ENCODE measurements at regions not wholly inside any gene's neighbourhood (a gene's known extent, or its start where the extent isn't known, plus 50 kb on each side); places are given as distances from the start of the nearest gene placed in this dataset.

DNA sequence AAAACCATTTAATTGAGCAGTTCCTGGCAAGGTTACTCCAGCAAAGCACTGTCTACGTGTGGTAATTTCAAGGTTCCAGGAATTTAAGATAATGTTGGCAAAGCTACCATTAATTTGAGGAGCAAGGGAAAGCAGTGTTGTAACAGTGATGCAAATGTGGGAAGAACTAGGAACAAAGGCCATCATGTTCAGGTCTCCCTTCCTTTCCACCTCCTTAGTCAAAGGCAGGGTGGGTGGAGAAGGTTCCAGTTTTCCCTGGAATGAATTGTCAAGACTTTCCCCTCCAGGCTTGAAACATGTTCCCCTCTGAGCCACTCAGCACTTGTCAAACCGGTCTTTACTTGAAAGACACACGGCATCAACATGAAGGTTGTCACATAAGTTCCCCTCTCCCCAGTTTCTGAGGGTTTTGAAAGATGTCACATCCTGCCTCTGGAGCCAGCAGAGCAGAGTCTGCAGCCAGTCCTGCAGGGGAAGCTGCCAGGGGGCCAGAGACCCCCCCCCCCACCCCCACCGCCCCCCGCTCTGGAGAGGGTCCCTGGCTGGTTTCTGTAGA lies 226.0 kb downstream of the GAS1 start:
- no peaks in the 10 kb centered on the region for H3K4me1 Mint-ChIP-seq
- peaks cover 8% of the 10 kb centered on the region for H3K27me3 Mint-ChIP-seq
- H2AFZ ChIP-seq (ENCODE audit: insufficient read depth, low read depth, low read length, poor library complexity, severe bottlenecking): no peak overlapping the region
- CTCF ChIA-PET: no interaction called here
- no peaks in the 10 kb centered on the region for H3K4me1 ChIP-seq (ENCODE audit: control insufficient read depth in 2 of 2, insufficient read depth in 2 of 2, low read length in 2 of 2)
- no peaks in the 10 kb centered on the region for H3K36me3 ChIP-seq (replicated peaks in 1 of 2; ENCODE audit: control extremely low read depth in 1 of 2, control insufficient read depth in 1 of 2, extremely low read depth in 1 of 2, insufficient read depth in 2 of 2, low read length in 1 of 2)
- H3K9me3 Mint-ChIP-seq (ENCODE audit: insufficient read depth): no peaks in the 10 kb centered on the region
- H3K27ac ChIP-seq (ENCODE audit: low read length in 2 of 2): no peak overlapping the region
- no peak overlapping the region for H3K27ac Mint-ChIP-seq
- H4K20me1 ChIP-seq (ENCODE audit: control insufficient read depth, insufficient read depth, low read length, poor library complexity, severe bottlenecking): no peaks in the 10 kb centered on the region
- intact Hi-C loops (cut with micrococcal nuclease): no loop called here
- H3K9ac ChIP-seq (ENCODE audit: low read length): no peak overlapping the region
- no peaks in the 10 kb centered on the region for H3K27me3 ChIP-seq (replicated peaks in 1 of 4; ENCODE audit: control extremely low read depth in 1 of 4, control insufficient read depth in 3 of 4, insufficient read depth in 4 of 4, low read length in 3 of 4)
- POLR2A ChIA-PET: no interaction called here
- WGBS (ENCODE audit: insufficient coverage): 37% methylated on average over 3 of the region's 5 CpGs
- no peaks in the 10 kb centered on the region for H3K79me2 ChIP-seq (ENCODE audit: control insufficient read depth, insufficient read depth, low read length)
- no peak for TF ChIP-seq EZH2 (IDR thresholded peaks at IDR 0.05; ENCODE audit: borderline replicate concordance, insufficient read depth, low read depth, low read length, poor library complexity, severe bottlenecking)
- TF ChIP-seq, protein P1, sequence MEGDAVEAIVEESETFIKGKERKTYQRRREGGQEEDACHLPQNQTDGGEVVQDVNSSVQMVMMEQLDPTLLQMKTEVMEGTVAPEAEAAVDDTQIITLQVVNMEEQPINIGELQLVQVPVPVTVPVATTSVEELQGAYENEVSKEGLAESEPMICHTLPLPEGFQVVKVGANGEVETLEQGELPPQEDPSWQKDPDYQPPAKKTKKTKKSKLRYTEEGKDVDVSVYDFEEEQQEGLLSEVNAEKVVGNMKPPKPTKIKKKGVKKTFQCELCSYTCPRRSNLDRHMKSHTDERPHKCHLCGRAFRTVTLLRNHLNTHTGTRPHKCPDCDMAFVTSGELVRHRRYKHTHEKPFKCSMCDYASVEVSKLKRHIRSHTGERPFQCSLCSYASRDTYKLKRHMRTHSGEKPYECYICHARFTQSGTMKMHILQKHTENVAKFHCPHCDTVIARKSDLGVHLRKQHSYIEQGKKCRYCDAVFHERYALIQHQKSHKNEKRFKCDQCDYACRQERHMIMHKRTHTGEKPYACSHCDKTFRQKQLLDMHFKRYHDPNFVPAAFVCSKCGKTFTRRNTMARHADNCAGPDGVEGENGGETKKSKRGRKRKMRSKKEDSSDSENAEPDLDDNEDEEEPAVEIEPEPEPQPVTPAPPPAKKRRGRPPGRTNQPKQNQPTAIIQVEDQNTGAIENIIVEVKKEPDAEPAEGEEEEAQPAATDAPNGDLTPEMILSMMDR (IDR thresholded peaks at IDR 0.05): no peak
- no peaks in the 10 kb centered on the region for H3K9me3 ChIP-seq (ENCODE audit: control extremely low read depth in 1 of 3, control insufficient read depth in 2 of 3, insufficient read depth in 1 of 3, low read length in 2 of 3)
- H3K4me2 ChIP-seq (replicated peaks; ENCODE audit: low read depth, low read length, poor library complexity, severe bottlenecking): no peak overlapping the region
- DNase-seq (no peak), ATAC-seq (ENCODE audit: low read depth) (no peak)
- H3K4me3 ChIP-seq (ENCODE audit: control extremely low read depth in 1 of 5, extremely low read depth in 1 of 5, insufficient read depth in 1 of 5, low read depth in 2 of 5, low read length in 4 of 5): no peak overlapping the region
- no peak overlapping the region for H3K4me3 Mint-ChIP-seq

DNA sequence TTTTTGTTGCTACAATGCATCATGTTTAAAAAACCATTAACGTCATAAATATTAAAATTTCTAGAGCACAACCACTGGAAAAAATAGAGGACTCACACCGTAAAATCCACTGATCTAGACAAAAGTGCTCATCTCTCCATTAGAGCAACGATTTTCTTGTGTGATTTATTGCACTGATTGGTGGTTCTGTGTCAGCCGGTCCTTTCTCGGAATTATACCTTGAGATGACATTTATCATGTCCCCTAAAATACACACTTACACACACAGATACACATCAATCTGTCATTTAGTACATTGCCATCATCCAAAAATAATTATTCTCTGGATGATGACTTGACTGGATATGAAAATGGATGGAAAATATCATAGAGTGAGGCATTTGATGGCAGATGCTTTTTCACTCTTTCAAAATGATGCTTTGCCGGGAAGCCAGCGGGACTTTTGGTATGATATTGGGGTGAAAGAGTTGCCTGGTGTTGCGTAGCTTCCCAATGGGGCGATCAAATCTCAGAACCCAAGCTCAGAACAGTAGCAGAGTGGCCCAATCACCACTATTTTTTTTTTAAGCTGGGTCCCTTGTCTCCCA lies 226.6 kb downstream of the GAS1 start:
- POLR2A ChIA-PET: no interaction called here
- no peak overlapping the region for H3K4me3 ChIP-seq (ENCODE audit: control extremely low read depth in 1 of 5, extremely low read depth in 1 of 5, insufficient read depth in 1 of 5, low read depth in 2 of 5, low read length in 4 of 5)
- no peak for DNase-seq

More for the DNA sequence above, 226.6 kb downstream of the GAS1 start:
- Histone ChIP-seq H3K27ac (ENCODE audit: low read length in 2 of 2) (no peak overlapping the region), H3K79me2 (ENCODE audit: control insufficient read depth, insufficient read depth, low read length) (no peaks in the 10 kb centered on the region), H3K9ac (ENCODE audit: low read length) (no peak overlapping the region), H3K4me2 (replicated peaks; ENCODE audit: low read depth, low read length, poor library complexity, severe bottlenecking) (no peak overlapping the region), H3K36me3 (replicated peaks in 1 of 2; ENCODE audit: control extremely low read depth in 1 of 2, control insufficient read depth in 1 of 2, extremely low read depth in 1 of 2, insufficient read depth in 2 of 2, low read length in 1 of 2) (no peaks in the 10 kb centered on the region), H2AFZ (ENCODE audit: insufficient read depth, low read depth, low read length, poor library complexity, severe bottlenecking) (no peak overlapping the region), H4K20me1 (ENCODE audit: control insufficient read depth, insufficient read depth, low read length, poor library complexity, severe bottlenecking) (no peaks in the 10 kb centered on the region), H3K27me3 (replicated peaks in 1 of 4; ENCODE audit: control extremely low read depth in 1 of 4, control insufficient read depth in 3 of 4, insufficient read depth in 4 of 4, low read length in 3 of 4) (no peaks in the 10 kb centered on the region), H3K4me1 (ENCODE audit: control insufficient read depth in 2 of 2, insufficient read depth in 2 of 2, low read length in 2 of 2) (no peaks in the 10 kb centered on the region), H3K9me3 (ENCODE audit: control extremely low read depth in 1 of 3, control insufficient read depth in 2 of 3, insufficient read depth in 1 of 3, low read length in 2 of 3) (no peaks in the 10 kb centered on the region)
- Mint-ChIP-seq H3K4me1 (no peaks in the 10 kb centered on the region), H3K27ac (no peak overlapping the region), H3K27me3 (peaks cover 8% of the 10 kb centered on the region), H3K9me3 (ENCODE audit: insufficient read depth) (no peaks in the 10 kb centered on the region), H3K4me3 (no peak overlapping the region)
- CTCF ChIA-PET: no interaction called here
- ATAC-seq (ENCODE audit: low read depth): no peak
- WGBS (ENCODE audit: insufficient coverage): 67% methylated on average over 2 of the region's 9 CpGs
- TF ChIP-seq EZH2 (IDR thresholded peaks at IDR 0.05; ENCODE audit: borderline replicate concordance, insufficient read depth, low read depth, low read length, poor library complexity, severe bottlenecking): no peak
- TF ChIP-seq, protein P1 (IDR thresholded peaks at IDR 0.05): no peak
- intact Hi-C loops (cut with micrococcal nuclease): no loop called here
